ENCODE measurements at regions not wholly inside any gene's neighbourhood (a gene's known extent, or its start where the extent isn't known, plus 50 kb on each side); places are given as distances from the start of the nearest gene placed in this dataset.

GRCh38 chr10:4670737-4671136 lies 155.3 kb upstream of the AKR1E2 start:
- H3K9me3 ChIP-seq (ENCODE audit: insufficient read depth, low read length) = no peaks in the 10 kb centered on the region

GRCh38 chr10:4669585-4669984 lies 156.4 kb upstream of the AKR1E2 start:
- Histone ChIP-seq H3K36me3 (ENCODE audit: low read length) (no peaks in the 10 kb centered on the region), H3K9me2 (replicated peaks; ENCODE audit: insufficient read depth, low read length) (no peaks in the 10 kb centered on the region; the same call in 1 of the 2 replicates), H3K79me2 (ENCODE audit: insufficient read depth, low read length) (no peaks in the 10 kb centered on the region), H3K4me2 (ENCODE audit: low read depth, low read length, poor library complexity, severe bottlenecking) (no peak overlapping the region), H3F3A (ENCODE audit: insufficient read depth) (no peaks in the 10 kb centered on the region), H3K4me3 (ENCODE audit: insufficient read depth, low read length, poor library complexity, severe bottlenecking) (no peak overlapping the region), H4K20me1 (ENCODE audit: low read depth, low read length) (no peaks in the 10 kb centered on the region), H2AFZ (ENCODE audit: low read depth, low read length, severe bottlenecking) (no peak overlapping the region), H3K9ac (ENCODE audit: low read length) (no peak overlapping the region), H3K27ac (ENCODE audit: low read depth, low read length) (no peak overlapping the region), H3K27me3 (ENCODE audit: low read length) (no peaks in the 10 kb centered on the region), H3K9me3 (ENCODE audit: insufficient read depth, low read length) (no peaks in the 10 kb centered on the region)
- no peak for TF ChIP-seq EZH2phosphoT487 (conservative IDR thresholded peaks at IDR 0.05; ENCODE audit: low read length)
- no peak for TF ChIP-seq CTCF (IDR thresholded peaks at IDR 0.05; ENCODE audit: insufficient read depth, low read length, poor library complexity, severe bottlenecking)

More at GRCh38 chr10:4670737-4671136, 155.3 kb upstream of the AKR1E2 start:
- Histone ChIP-seq H3F3A (ENCODE audit: insufficient read depth) (no peaks in the 10 kb centered on the region), H3K36me3 (ENCODE audit: low read length) (no peaks in the 10 kb centered on the region), H3K27me3 (ENCODE audit: low read length) (no peaks in the 10 kb centered on the region), H2AFZ (ENCODE audit: low read depth, low read length, severe bottlenecking) (no peak overlapping the region), H3K9ac (ENCODE audit: low read length) (no peak overlapping the region), H4K20me1 (ENCODE audit: low read depth, low read length) (no peaks in the 10 kb centered on the region), H3K4me2 (ENCODE audit: low read depth, low read length, poor library complexity, severe bottlenecking) (no peak overlapping the region), H3K79me2 (ENCODE audit: insufficient read depth, low read length) (no peaks in the 10 kb centered on the region), H3K9me2 (replicated peaks; ENCODE audit: insufficient read depth, low read length) (no peaks in the 10 kb centered on the region; the same call in 1 of the 2 replicates), H3K27ac (ENCODE audit: low read depth, low read length) (no peak overlapping the region), H3K4me3 (ENCODE audit: insufficient read depth, low read length, poor library complexity, severe bottlenecking) (no peak overlapping the region)
- TF ChIP-seq EZH2phosphoT487 (conservative IDR thresholded peaks at IDR 0.05; ENCODE audit: low read length) (no peak), CTCF (IDR thresholded peaks at IDR 0.05; ENCODE audit: insufficient read depth, low read length, poor library complexity, severe bottlenecking) (no peak)

- Histone ChIP-seq H3K9me3 (ENCODE audit: insufficient read depth, low read length) (no peaks in the 10 kb centered on the region), H3K27ac (ENCODE audit: low read depth, low read length) (no peak overlapping the region), H3K4me2 (ENCODE audit: low read depth, low read length, poor library complexity, severe bottlenecking) (no peak overlapping the region), H3K79me2 (ENCODE audit: insufficient read depth, low read length) (no peaks in the 10 kb centered on the region), H2AFZ (ENCODE audit: low read depth, low read length, severe bottlenecking) (no peak overlapping the region), H3K4me3 (ENCODE audit: insufficient read depth, low read length, poor library complexity, severe bottlenecking) (no peak overlapping the region), H3K36me3 (ENCODE audit: low read length) (no peaks in the 10 kb centered on the region), H4K20me1 (ENCODE audit: low read depth, low read length) (no peaks in the 10 kb centered on the region), H3F3A (ENCODE audit: insufficient read depth) (no peaks in the 10 kb centered on the region), H3K27me3 (ENCODE audit: low read length) (no peaks in the 10 kb centered on the region), H3K9ac (ENCODE audit: low read length) (no peak overlapping the region), H3K9me2 (replicated peaks; ENCODE audit: insufficient read depth, low read length) (no peaks in the 10 kb centered on the region)
- TF ChIP-seq EZH2phosphoT487 (conservative IDR thresholded peaks at IDR 0.05; ENCODE audit: low read length) (no peak), CTCF (IDR thresholded peaks at IDR 0.05; ENCODE audit: insufficient read depth, low read length, poor library complexity, severe bottlenecking) (no peak)
Measured at GRCh38 chr10:4663162-4663992, 162.6 kb upstream of the AKR1E2 start.
